ENCODE measurements at regions not wholly inside any gene's neighbourhood (a gene's known extent, or its start where the extent isn't known, plus 50 kb on each side); places are given as distances from the start of the nearest gene placed in this dataset.

- no peak for TF ChIP-seq CTCF (IDR thresholded peaks at IDR 0.05)
- no peak for TF ChIP-seq POLR2AphosphoS5 (IDR thresholded peaks at IDR 0.05; ENCODE audit: insufficient read depth in 1 of 2, low read depth in 1 of 2)
- TF ChIP-seq POLR2A (IDR thresholded peaks at IDR 0.05): no peak
Measured at GRCh38 chr13:74443631-74444030, 309.4 kb upstream of the KLF12 start.
